ENCODE measurements at regions not wholly inside any gene's neighbourhood (a gene's known extent, or its start where the extent isn't known, plus 50 kb on each side); places are given as distances from the start of the nearest gene placed in this dataset.

DNA sequence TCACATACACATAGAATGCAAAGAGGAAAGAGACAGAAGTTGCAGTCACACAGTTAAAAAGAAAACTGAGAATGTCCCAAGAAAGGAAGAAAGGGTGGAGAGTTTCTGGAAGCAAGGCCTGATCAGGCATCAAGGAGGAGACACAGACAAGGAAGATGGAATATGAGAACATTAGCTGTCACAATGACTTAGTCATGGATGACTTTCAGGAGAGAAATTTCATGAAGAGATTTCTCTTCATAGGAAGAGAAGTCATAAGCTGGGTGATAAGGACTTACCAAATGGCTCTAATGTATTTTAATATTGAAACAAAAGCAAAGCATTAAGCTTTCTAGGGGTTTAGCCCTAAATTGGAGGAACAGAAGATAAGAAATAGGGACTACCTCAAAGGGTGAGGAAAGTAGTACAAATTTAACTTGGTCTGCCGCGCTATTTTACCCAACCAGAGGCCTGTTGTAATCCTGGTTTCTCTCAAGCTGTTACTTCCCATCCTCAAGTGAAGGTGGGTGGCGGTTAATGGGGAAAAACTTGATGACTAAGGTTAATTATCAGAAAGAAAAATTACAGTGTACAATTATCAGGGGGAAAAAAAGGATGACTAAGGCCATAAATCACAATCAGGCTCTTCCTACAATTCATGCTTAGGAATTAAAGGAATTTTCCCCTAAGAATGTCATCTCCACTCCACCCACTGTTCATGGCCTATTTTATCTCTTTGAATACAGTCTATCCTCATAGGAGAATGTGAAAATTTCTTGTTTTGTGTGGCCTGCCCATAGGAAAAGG is 93.9 kb upstream of the ADGRL2 start:
- Mint-ChIP-seq H3K36me3 (no peaks in the 10 kb centered on the region), H3K27ac (no peak overlapping the region), H3K4me3 (no peak overlapping the region), H3K9me3 (peaks cover 17% of the 10 kb centered on the region), H3K4me1 (no peaks in the 10 kb centered on the region)
- DNase-seq (ENCODE audit: low spot score in 2 of 2) (no peak), ATAC-seq (no peak)

GRCh38 chr1:81703756-81704463 is 96.8 kb upstream of the ADGRL2 start:
- ATAC-seq (no peak), DNase-seq (ENCODE audit: low spot score in 2 of 2) (no peak)
- Mint-ChIP-seq H3K9me3 (peaks cover 21% of the 10 kb centered on the region), H3K36me3 (no peaks in the 10 kb centered on the region), H3K4me1 (no peaks in the 10 kb centered on the region), H3K27ac (no peak overlapping the region), H3K4me3 (no peak overlapping the region)

DNA sequence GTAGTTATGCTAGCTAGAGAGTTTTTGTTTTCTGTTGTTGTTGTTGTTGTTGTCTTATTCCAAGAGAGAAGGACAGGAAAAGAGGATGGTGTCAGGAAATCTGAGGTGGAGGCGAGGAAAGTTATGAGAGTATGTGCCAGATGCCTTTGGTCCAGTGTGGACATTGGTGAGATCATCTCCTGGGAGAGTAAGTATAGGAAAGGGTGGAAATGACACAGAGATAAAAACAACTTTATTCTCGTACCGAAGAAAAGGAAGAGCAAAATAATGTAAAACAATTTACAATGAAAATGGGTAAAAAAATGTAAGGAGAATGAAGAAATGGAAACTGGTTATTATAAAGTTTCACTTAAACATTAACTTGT is 97.4 kb upstream of the ADGRL2 start:
- no peaks in the 10 kb centered on the region for H3K36me3 Mint-ChIP-seq
- H3K4me3 Mint-ChIP-seq: no peak overlapping the region
- H3K9me3 Mint-ChIP-seq: peaks cover 21% of the 10 kb centered on the region
- DNase-seq (ENCODE audit: low spot score in 2 of 2) (no peak), ATAC-seq (no peak)
- no peaks in the 10 kb centered on the region for H3K4me1 Mint-ChIP-seq
- H3K27ac Mint-ChIP-seq: no peak overlapping the region

- Mint-ChIP-seq H3K4me1 (no peaks in the 10 kb centered on the region), H3K4me3 (no peak overlapping the region), H3K27ac (no peak overlapping the region), H3K9me3 (peaks cover 22% of the 10 kb centered on the region), H3K36me3 (no peaks in the 10 kb centered on the region)
- ATAC-seq (no peak), DNase-seq (ENCODE audit: low spot score in 2 of 2) (no peak)
Observed at GRCh38 chr1:81702903-81703302, 97.8 kb upstream of the ADGRL2 start.

DNA sequence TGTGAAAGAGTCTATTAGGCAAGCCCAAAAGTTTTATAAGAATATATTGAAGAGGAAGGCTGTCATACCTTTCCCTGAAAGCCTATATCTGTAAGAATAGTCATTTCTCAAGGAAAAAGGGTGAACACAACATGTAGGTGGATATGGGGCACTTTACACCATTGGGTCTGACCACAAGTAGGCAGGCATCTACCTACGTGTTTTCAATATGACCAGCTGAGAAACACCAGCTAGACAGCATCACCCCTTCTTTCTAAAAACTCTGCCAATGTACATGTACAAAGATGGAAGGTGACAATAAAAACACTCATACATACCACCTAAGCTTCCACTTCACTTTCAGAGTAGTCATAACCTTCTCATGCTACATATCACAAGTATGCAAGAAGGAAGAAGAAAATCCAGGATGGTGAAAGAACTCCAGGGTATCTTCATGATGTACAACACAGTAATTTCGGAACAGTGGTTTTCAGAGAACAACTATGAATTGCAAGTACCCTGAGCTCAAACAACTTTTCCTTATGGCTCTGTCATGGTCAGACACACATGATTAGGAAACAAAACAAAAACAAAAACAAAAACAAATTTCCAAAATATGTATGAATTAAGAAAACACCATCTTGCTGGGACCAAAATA is 98.5 kb upstream of the ADGRL2 start:
- H3K36me3 Mint-ChIP-seq: no peaks in the 10 kb centered on the region
- H3K27ac Mint-ChIP-seq: no peak overlapping the region
- H3K4me1 Mint-ChIP-seq: no peaks in the 10 kb centered on the region
- no peak overlapping the region for H3K4me3 Mint-ChIP-seq
- no peak for DNase-seq (ENCODE audit: low spot score in 2 of 2)
- peaks cover 23% of the 10 kb centered on the region for H3K9me3 Mint-ChIP-seq
- ATAC-seq: no peak

DNA sequence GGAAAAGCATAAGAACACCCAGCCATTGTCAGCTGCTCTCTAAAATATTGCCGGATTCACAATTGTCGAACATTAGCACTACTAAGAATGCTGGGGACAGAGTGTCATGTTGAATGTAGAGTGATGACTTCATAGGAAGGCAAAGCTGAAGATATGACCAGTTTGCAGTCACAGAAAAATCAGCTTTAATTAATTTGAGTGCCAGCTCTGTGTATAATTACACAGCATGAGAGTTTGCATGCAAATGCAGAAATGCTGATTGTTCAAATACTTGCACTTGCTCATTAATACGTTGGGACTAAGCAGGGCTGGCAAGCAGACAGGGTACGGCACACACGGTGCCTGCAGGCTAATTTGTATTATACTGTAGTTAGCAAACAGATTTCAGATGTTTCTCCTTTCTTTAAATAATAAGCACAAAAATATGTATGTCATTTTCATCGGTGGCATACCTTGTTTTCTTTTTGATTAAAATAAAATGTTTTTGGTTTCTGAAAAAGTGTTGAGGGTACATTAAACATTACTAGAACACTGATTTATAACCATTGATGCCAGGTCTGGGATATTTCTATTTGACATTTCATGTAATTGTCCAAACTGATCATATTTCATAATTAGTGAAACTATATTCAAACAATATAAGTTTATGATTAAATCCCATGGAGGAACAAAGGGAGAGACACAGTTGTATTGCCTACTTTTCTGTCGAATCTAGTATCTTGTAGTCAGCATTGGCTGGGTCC is 99.8 kb upstream of the ADGRL2 start:
- peaks cover 24% of the 10 kb centered on the region for H3K9me3 Mint-ChIP-seq
- no peaks in the 10 kb centered on the region for H3K36me3 Mint-ChIP-seq
- no peaks in the 10 kb centered on the region for H3K4me1 Mint-ChIP-seq
- DNase-seq (ENCODE audit: low spot score in 2 of 2) (no peak), ATAC-seq (no peak)
- H3K27ac Mint-ChIP-seq: no peak overlapping the region
- H3K4me3 Mint-ChIP-seq: no peak overlapping the region

DNA sequence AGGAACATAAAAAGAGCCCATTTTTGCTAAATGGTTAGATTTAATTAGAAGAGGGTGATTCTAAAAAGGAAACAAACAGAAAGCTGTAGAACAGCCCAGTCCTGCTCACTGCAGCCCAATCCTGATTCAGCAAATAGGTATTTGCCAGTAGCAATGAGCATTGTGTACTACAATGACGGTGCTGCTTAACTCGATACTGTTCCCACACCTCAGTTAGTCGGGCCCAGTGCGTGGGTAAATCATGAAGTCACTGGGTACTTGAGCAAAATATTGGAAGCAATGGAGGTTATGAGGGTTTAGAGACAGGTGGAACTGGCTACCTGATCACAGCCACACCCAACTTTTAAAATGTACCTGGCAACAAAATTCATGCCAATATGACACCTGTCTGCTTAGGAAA is 101.5 kb upstream of the ADGRL2 start:
- DNase-seq (ENCODE audit: low spot score in 2 of 2): no peak
- Mint-ChIP-seq H3K4me1 (no peaks in the 10 kb centered on the region), H3K9me3 (peaks cover 25% of the 10 kb centered on the region), H3K27ac (no peak overlapping the region), H3K36me3 (no peaks in the 10 kb centered on the region), H3K4me3 (no peak overlapping the region)
- no peak for ATAC-seq

DNA sequence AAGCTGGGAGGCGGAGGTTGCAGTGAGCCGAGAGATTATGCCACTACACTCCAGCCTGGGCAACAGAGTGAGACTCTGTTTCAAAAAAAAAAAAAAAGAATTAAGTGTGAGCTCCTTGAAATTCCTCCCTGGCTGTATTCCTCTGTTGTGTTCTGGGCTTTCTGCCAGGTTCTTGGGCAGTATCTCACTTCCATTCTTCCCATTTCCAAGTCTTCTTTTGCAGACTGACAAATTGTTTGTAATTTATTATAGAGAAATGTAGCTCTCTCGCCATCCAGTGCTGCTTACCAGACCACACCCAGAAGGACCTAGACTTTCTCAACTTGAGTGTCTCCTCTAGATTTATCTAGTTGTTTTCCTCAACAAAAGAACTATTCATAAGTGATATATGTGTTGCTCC is 105.0 kb upstream of the ADGRL2 start:
- H3K36me3 Mint-ChIP-seq: no peaks in the 10 kb centered on the region
- H3K9me3 Mint-ChIP-seq: peaks cover 21% of the 10 kb centered on the region
- ATAC-seq (no peak), DNase-seq (ENCODE audit: low spot score in 2 of 2) (no peak)
- no peaks in the 10 kb centered on the region for H3K4me1 Mint-ChIP-seq
- H3K4me3 Mint-ChIP-seq: no peak overlapping the region
- no peak overlapping the region for H3K27ac Mint-ChIP-seq

DNA sequence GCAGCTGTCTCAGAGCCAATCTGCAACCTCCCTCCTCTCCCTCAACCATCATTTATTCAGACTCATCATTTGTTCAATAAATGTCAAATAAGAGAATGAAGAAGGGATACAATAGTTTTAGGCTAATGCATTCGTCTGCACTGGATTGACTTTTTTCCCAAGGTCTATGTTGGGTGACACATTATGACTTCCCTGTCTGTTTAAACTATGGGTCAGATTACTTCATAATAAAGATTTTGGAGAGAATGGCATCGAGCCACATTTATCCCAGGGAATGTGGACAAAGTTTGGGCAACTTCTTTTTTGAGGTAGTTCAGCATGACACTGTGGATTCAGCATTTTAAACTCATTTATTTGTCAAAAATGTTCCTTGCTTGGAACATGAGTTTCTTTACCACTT is 107.4 kb upstream of the ADGRL2 start:
- peaks cover 27% of the 10 kb centered on the region for H3K9me3 Mint-ChIP-seq
- no peak overlapping the region for H3K27ac Mint-ChIP-seq
- DNase-seq (ENCODE audit: low spot score in 2 of 2): no peak
- no peak overlapping the region for H3K4me3 Mint-ChIP-seq
- ATAC-seq: no peak
- H3K4me1 Mint-ChIP-seq: no peaks in the 10 kb centered on the region
- H3K36me3 Mint-ChIP-seq: no peaks in the 10 kb centered on the region

DNA sequence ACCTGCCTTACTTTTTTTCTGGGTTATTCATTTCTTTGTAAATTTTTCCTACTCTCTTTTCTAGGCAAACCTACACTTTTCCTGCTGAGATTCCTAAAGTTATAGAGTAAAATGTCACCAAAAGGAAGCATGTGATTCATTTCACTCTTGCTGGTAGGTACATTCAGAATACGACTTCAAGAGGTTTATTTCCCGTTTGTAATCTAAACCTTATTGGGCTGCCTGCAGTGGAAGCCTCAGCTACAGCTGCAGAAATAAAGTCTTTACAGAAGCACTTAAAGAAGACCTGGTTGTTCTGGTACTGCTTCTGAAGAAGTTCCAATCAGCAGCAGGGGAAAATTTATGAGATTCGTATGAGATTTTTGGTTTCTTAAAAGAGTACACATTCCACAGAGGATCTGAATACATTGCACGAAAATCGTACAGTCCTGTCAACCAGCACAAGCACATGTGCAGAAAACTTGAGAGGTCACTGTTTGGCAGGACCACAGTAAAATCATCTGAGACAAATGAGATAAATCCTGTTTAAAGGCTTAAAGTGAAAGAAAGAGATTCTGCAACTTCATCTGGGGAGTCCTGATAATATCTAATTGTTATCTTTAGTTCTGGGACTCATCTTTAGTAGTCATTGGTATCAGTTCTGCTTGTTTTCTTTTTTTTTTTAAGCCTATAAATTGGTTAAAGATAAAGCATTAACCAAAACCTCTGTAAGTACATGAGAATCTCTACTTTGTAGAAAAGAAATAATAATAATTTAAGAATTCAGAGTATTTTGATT is 109.9 kb upstream of the ADGRL2 start:
- ATAC-seq (no peak), DNase-seq (ENCODE audit: low spot score in 2 of 2) (no peak)
- Mint-ChIP-seq H3K4me3 (no peak overlapping the region), H3K4me1 (no peaks in the 10 kb centered on the region), H3K27ac (no peak overlapping the region), H3K36me3 (no peaks in the 10 kb centered on the region), H3K9me3 (peaks cover 29% of the 10 kb centered on the region)

DNA sequence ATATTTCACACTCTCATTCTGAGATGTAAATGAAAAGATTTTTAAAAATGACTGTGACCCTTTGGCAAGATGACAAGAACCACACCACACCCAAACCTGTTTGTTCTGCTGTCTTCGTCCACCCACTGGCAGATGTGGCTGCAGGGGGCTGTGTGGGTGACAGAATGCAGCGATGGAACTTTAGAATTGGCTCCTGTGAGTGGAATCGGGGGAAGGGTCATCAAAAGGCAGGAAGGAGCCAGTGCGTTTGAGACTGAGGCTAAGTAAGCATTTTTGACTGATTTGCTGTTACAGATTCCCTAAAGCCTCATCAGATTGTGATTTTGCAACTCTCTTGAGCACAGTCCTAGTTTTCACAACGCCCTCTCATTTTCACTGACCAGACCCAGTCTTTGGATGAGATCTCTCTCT is 111.2 kb upstream of the ADGRL2 start:
- no peaks in the 10 kb centered on the region for H3K4me1 Mint-ChIP-seq
- no peak overlapping the region for H3K27ac Mint-ChIP-seq
- no peak overlapping the region for H3K4me3 Mint-ChIP-seq
- peaks cover 35% of the 10 kb centered on the region for H3K9me3 Mint-ChIP-seq
- DNase-seq (ENCODE audit: low spot score in 2 of 2) (no peak), ATAC-seq (no peak)
- no peaks in the 10 kb centered on the region for H3K36me3 Mint-ChIP-seq

- no peak for ATAC-seq
- no peak overlapping the region for H3K27ac Mint-ChIP-seq
- H3K36me3 Mint-ChIP-seq: no peaks in the 10 kb centered on the region
- peaks cover 26% of the 10 kb centered on the region for H3K9me3 Mint-ChIP-seq
- no peak for DNase-seq (ENCODE audit: low spot score in 2 of 2)
- no peaks in the 10 kb centered on the region for H3K4me1 Mint-ChIP-seq
- H3K4me3 Mint-ChIP-seq: no peak overlapping the region
Observed at GRCh38 chr1:81682490-81682889, 118.2 kb upstream of the ADGRL2 start.

GRCh38 chr1:81681601-81682266 is 119.0 kb upstream of the ADGRL2 start:
- DNase-seq (ENCODE audit: low spot score in 2 of 2) (no peak), ATAC-seq (no peak)

GRCh38 chr1:81681114-81681513 is 119.6 kb upstream of the ADGRL2 start:
- Mint-ChIP-seq H3K4me3 (no peak overlapping the region), H3K36me3 (no peaks in the 10 kb centered on the region), H3K9me3 (peaks cover 19% of the 10 kb centered on the region), H3K4me1 (no peaks in the 10 kb centered on the region), H3K27ac (no peak overlapping the region)
- ATAC-seq (no peak), DNase-seq (ENCODE audit: low spot score in 2 of 2) (no peak)

More at GRCh38 chr1:81681601-81682266, 119.0 kb upstream of the ADGRL2 start:
- H3K4me3 Mint-ChIP-seq: no peak overlapping the region
- H3K27ac Mint-ChIP-seq: no peak overlapping the region
- no peaks in the 10 kb centered on the region for H3K4me1 Mint-ChIP-seq
- H3K9me3 Mint-ChIP-seq: peaks cover 24% of the 10 kb centered on the region
- no peaks in the 10 kb centered on the region for H3K36me3 Mint-ChIP-seq

All from stimulated activated effector memory CD8-positive, alpha-beta T cell treated with anti-CD3 and anti-CD28 coated beads, Interleukin-12 subunit alpha, Interleukin-12 subunit beta, amount 100 ng/mL, for 72 hours (primary cell).